RWPE2 (cell line): ENCODE measurements at regions not wholly inside any gene's neighbourhood (a gene's known extent, or its start where the extent isn't known, plus 50 kb on each side); places are given as distances from the start of the nearest gene placed in this dataset.

Experiments
- ATAC-seq: fragments of 200-7000 bp; cut with Tn5 transposase; 3 replicates; pipeline ENCODE4 v1.9.1; 2021; ENCODE audit warnings: low read depth
- DNase-seq: peaks from one replicate; pipeline ENCODE4 v3.0.0-alpha.2; 2020; ENCODE audit warnings: low spot score
- H3K27ac ChIP-seq: fragments of 450-650 bp; 2 replicates; pipeline ENCODE4 v1.5.1; 2017; ENCODE audit warnings: mild to moderate bottlenecking; ENCODE audit not compliant: poor library complexity, severe bottlenecking
- H3K27me3 ChIP-seq: fragments of 250-450 bp; sonication (Bioruptor Pico); 2 replicates; pipeline ENCODE4 v1.5.1; 2021; ENCODE audit warnings: mild to moderate bottlenecking, moderate library complexity; ENCODE audit not compliant: insufficient read depth, poor library complexity, severe bottlenecking
- H3K36me3 ChIP-seq: fragments of 250-450 bp; sonication (Bioruptor Pico); 2 replicates; pipeline ENCODE4 v1.5.1; 2020; ENCODE audit warnings: low read depth, mild to moderate bottlenecking, moderate library complexity
- H3K4me1 ChIP-seq: fragments of 250-450 bp; sonication (Bioruptor Pico); 2 replicates; pipeline ENCODE4 v1.5.1; 2021; ENCODE audit warnings: mild to moderate bottlenecking, moderate library complexity; ENCODE audit not compliant: insufficient read depth, poor library complexity, severe bottlenecking
- H3K4me3 ChIP-seq: fragments of 250-450 bp; sonication (Bioruptor Pico); 2 replicates; pipeline ENCODE4 v1.5.1; 2021; ENCODE audit warnings: mild to moderate bottlenecking, moderate library complexity; ENCODE audit not compliant: severe bottlenecking
- H3K9me3 ChIP-seq: fragments of 250-450 bp; sonication (Bioruptor Pico); 2 replicates; pipeline ENCODE4 v1.5.1; 2021; ENCODE audit warnings: mild to moderate bottlenecking, moderate library complexity; ENCODE audit not compliant: severe bottlenecking
- CTCF ChIP-seq: fragments of 450-650 bp; IDR thresholded peaks from one replicate; pipeline ENCODE4 v1.5.1; 2017; ENCODE audit warnings: mild to moderate bottlenecking, moderate library complexity; ENCODE audit not compliant: poor library complexity, severe bottlenecking

GRCh38 chr2:31710121-31710520, 129.4 kb upstream of the SRD5A2 start:
- no peak overlapping the region for H3K27ac ChIP-seq
- no peaks in the 10 kb centered on the region for H3K36me3 ChIP-seq
- TF ChIP-seq CTCF: no peak
- H3K9me3 ChIP-seq: no peaks in the 10 kb centered on the region
- DNase-seq (no peak), ATAC-seq (no peak)
- no peaks in the 10 kb centered on the region for H3K4me1 ChIP-seq
- H3K4me3 ChIP-seq: no peak overlapping the region
- H3K27me3 ChIP-seq: no peaks in the 10 kb centered on the region

- TF ChIP-seq CTCF: no peak
- DNase-seq (no peak), ATAC-seq (no peak)
- Histone ChIP-seq H3K9me3 (no peaks in the 10 kb centered on the region), H3K27ac (no peak overlapping the region), H3K4me1 (no peaks in the 10 kb centered on the region), H3K36me3 (no peaks in the 10 kb centered on the region), H3K4me3 (no peak overlapping the region), H3K27me3 (no peaks in the 10 kb centered on the region)
Measured at GRCh38 chr2:31707992-31708391, 127.3 kb upstream of the SRD5A2 start.

GRCh38 chr2:31704561-31705212, 123.9 kb upstream of the SRD5A2 start:
- no peak for ATAC-seq
- H3K27me3 ChIP-seq: no peaks in the 10 kb centered on the region
- no peaks in the 10 kb centered on the region for H3K9me3 ChIP-seq
- no peak overlapping the region for H3K4me3 ChIP-seq
- DNase-seq: no peak
- H3K36me3 ChIP-seq: no peaks in the 10 kb centered on the region
- no peaks in the 10 kb centered on the region for H3K4me1 ChIP-seq
- TF ChIP-seq CTCF: no peak
- no peak overlapping the region for H3K27ac ChIP-seq

- H3K4me3 ChIP-seq: no peak overlapping the region
- no peaks in the 10 kb centered on the region for H3K27me3 ChIP-seq
- no peak for TF ChIP-seq CTCF
- peaks cover 3% of the 10 kb centered on the region for H3K9me3 ChIP-seq
- DNase-seq (no peak), ATAC-seq (no peak)
- H3K36me3 ChIP-seq: no peaks in the 10 kb centered on the region
- H3K27ac ChIP-seq: no peak overlapping the region
- H3K4me1 ChIP-seq: no peaks in the 10 kb centered on the region
Measured at GRCh38 chr2:31703253-31703652, 122.5 kb upstream of the SRD5A2 start.

- DNase-seq (no peak), ATAC-seq (no peak)
- no peaks in the 10 kb centered on the region for H3K27me3 ChIP-seq
- H3K36me3 ChIP-seq: no peaks in the 10 kb centered on the region
- peaks cover 9% of the 10 kb centered on the region for H3K9me3 ChIP-seq
- no peak overlapping the region for H3K27ac ChIP-seq
- TF ChIP-seq CTCF: no peak
- H3K4me3 ChIP-seq: no peak overlapping the region
- H3K4me1 ChIP-seq: no peaks in the 10 kb centered on the region
Measured at GRCh38 chr2:31698722-31699121, 118.0 kb upstream of the SRD5A2 start.
